Liver (tissue), 8 donors: ENCODE measurements at regions not wholly inside any gene's neighbourhood (a gene's known extent, or its start where the extent isn't known, plus 50 kb on each side); places are given as distances from the start of the nearest gene placed in this dataset.

Experiments
- DNase-seq: peaks from one replicate; pipeline ENCODE4 v3.0.0-alpha.2; 2017; ENCODE audit warnings: low spot score
- H3K27ac ChIP-seq, 2 donors: one replicate each; pipeline ENCODE4 v1.7.0; 2013; ENCODE audit warnings: inconsistent platforms in 2 of 2, low read length in 2 of 2, control low read depth in 1 of 2, low read depth in 1 of 2, mild to moderate bottlenecking in 1 of 2
- H3K27me3 ChIP-seq, 4 donors: one replicate each; pipeline versions ENCODE4 v1.6.1 to v1.7.0; 2013; ENCODE audit warnings: low read length in 3 of 4, inconsistent platforms in 1 of 4, mild to moderate bottlenecking in 1 of 4, moderate library complexity in 1 of 4; ENCODE audit not compliant: control insufficient read depth in 4 of 4, insufficient read depth in 4 of 4
- H3K36me3 ChIP-seq, 4 donors: one replicate each; pipeline versions ENCODE4 v1.6.1 to v1.7.0; 2013; ENCODE audit warnings: low read length in 3 of 4, mild to moderate bottlenecking in 3 of 4, low read depth in 1 of 4, moderate library complexity in 1 of 4; ENCODE audit not compliant: control insufficient read depth in 4 of 4, insufficient read depth in 3 of 4
- H3K4me1 ChIP-seq, 4 donors: one replicate each; pipeline versions ENCODE4 v1.6.1 to v1.7.0; 2013; ENCODE audit warnings: low read length in 3 of 4, mild to moderate bottlenecking in 3 of 4, moderate library complexity in 1 of 4; ENCODE audit not compliant: control insufficient read depth in 4 of 4, insufficient read depth in 4 of 4
- H3K4me3 ChIP-seq, 3 donors: one replicate each; pipeline versions ENCODE4 v1.6.1 to v1.7.0; 2013; ENCODE audit warnings: low read length in 3 of 3, control low read depth in 1 of 3, low read depth in 1 of 3, mild to moderate bottlenecking in 1 of 3
- H3K9ac ChIP-seq, 2 donors: one replicate each; pipeline ENCODE4 v1.7.0; 2013; ENCODE audit warnings: low read length in 2 of 2, mild to moderate bottlenecking in 2 of 2, moderate library complexity in 2 of 2, control low read depth in 1 of 2, low read depth in 1 of 2
- H3K9me3 ChIP-seq, 4 donors: one replicate each; pipeline versions ENCODE4 v1.6.1 to v1.7.0; 2013; ENCODE audit warnings: low read length in 3 of 4; ENCODE audit not compliant: control insufficient read depth in 4 of 4
- EGR1 ChIP-seq, 2 donors: IDR thresholded peaks; 2 replicates each; pipeline ENCODE4 v1.6.1; 2016 to 2018; ENCODE audit warnings: antibody characterized with exemption in 2 of 2, low read depth in 2 of 2
- FOXA1 ChIP-seq: IDR thresholded peaks from 2 replicates; pipeline ENCODE4 v1.6.1; 2016; ENCODE audit warnings: antibody characterized with exemption
- GABPA ChIP-seq, 2 donors: IDR thresholded peaks in 1 of 2; conservative IDR thresholded peaks in 1 of 2; 2 replicates each; pipeline ENCODE4 v1.6.1; 2016; ENCODE audit warnings: antibody characterized with exemption in 2 of 2, mild to moderate bottlenecking in 1 of 2, moderate library complexity in 1 of 2
- HNF4A ChIP-seq, 2 donors: conservative IDR thresholded peaks; 2 replicates each; pipeline ENCODE4 v1.6.1; 2016; ENCODE audit warnings: antibody characterized with exemption in 2 of 2, mild to moderate bottlenecking in 2 of 2
- HNF4G ChIP-seq: IDR thresholded peaks from 2 replicates; pipeline ENCODE4 v1.6.1; 2016; ENCODE audit warnings: antibody characterized with exemption
- JUND ChIP-seq, 2 donors: IDR thresholded peaks; 2 replicates each; pipeline ENCODE4 v1.6.1; 2016; ENCODE audit warnings: antibody characterized with exemption in 2 of 2
- NR2F2 ChIP-seq: IDR thresholded peaks from 2 replicates; pipeline ENCODE4 v1.6.1; 2016; ENCODE audit warnings: antibody characterized with exemption
- RAD21 ChIP-seq, 2 donors: IDR thresholded peaks; 2 replicates each; pipeline ENCODE4 v1.6.1; 2016; ENCODE audit warnings: antibody characterized with exemption in 2 of 2, mild to moderate bottlenecking in 2 of 2
- RXRA ChIP-seq, 2 donors: IDR thresholded peaks; 2 replicates each; pipeline ENCODE4 v1.6.1; 2017 to 2018; ENCODE audit warnings: antibody characterized with exemption in 2 of 2, mild to moderate bottlenecking in 1 of 2
- SP1 ChIP-seq: IDR thresholded peaks from 2 replicates; pipeline ENCODE4 v1.6.1; 2018; ENCODE audit warnings: antibody characterized with exemption, mild to moderate bottlenecking
- TAF1 ChIP-seq: conservative IDR thresholded peaks from 2 replicates; pipeline ENCODE4 v1.6.1; 2016; ENCODE audit warnings: antibody characterized with exemption, mild to moderate bottlenecking
- WGBS: extraction: QIAGEN DNeasy Blood & Tissue Kit; methylation state at CpG from one replicate; pipeline ENCODE4 v1.1.7; 2013; 5-methylcytosine and 5-hydroxymethylcytosine counted together
- TF ChIP-seq, protein P1 (sequence below): IDR thresholded peaks from 2 replicates; pipeline ENCODE4 v1.6.1; 2016; ENCODE audit warnings: antibody characterized with exemption
- TF ChIP-seq, protein P2 (sequence below): IDR thresholded peaks from 2 replicates; pipeline ENCODE4 v1.6.1; 2016; ENCODE audit warnings: antibody characterized with exemption
- TF ChIP-seq, protein P3 (sequence below): fragments of 150-350 bp; IDR thresholded peaks from 2 replicates; pipeline ENCODE4 v1.5.1; 2017; ENCODE audit warnings: improper control_type of control experiment, low read depth, low read length; ENCODE audit not compliant: missing input control
- TF ChIP-seq, protein P4 (sequence below): IDR thresholded peaks from 2 replicates; pipeline ENCODE4 v1.6.1; 2016; ENCODE audit warnings: antibody characterized with exemption, mild to moderate bottlenecking
- donor health status: healthy.
- donor health status: healthy.
- donor health status: healthy.
- donor health status: healthy.
- donor health status: healthy.

DNA sequence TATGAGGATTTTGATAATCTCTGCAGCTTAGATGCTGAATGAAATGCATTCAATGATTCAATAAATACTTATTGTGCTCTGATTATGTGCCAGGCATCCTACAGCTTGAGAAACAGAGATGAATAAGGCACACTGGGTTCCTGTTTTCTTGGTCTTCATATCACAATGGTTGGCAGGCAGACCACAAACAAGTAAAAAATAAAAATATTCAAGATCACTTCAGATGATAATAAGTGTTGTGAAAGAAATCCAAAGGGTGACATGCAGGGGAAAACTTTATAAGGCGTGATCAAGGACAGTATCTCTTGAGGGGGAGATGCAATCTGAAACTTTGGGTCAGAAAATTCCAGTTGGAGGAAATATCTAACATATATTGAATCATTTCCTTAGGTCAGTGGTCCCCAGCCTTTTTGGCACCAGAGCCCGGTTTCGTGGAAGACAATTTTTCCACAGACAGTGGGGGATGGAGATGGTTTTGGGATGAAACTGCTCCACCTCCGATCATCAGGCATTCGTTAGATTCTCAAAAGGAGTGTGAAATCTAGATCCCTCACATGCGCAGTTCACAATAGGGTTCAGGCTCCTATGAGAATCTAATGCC lies 73.7 kb upstream of the RAP1B start:
- Histone ChIP-seq H3K27me3 (no peaks in the 10 kb centered on the region), H3K4me3 (no peak overlapping the region), H3K9me3 (no peaks in the 10 kb centered on the region), H3K36me3 (no peaks in the 10 kb centered on the region), H3K9ac (no peak overlapping the region), H3K4me1 (peaks cover 0 to 28% (median 13%) of the 10 kb centered on the region in 4 donors), H3K27ac (no peak overlapping the region)
- DNase-seq = no peak
- 87% methylated on average over 6 of the region's 6 CpGs for WGBS
- TF ChIP-seq HNF4A (conservative IDR thresholded peaks at IDR 0.05) (no peak), NR2F2 (no peak), HNF4G (no peak), FOXA1 (no peak), RAD21 (IDR thresholded peaks at IDR 0.05) (no peak)
- TF ChIP-seq, protein P1, sequence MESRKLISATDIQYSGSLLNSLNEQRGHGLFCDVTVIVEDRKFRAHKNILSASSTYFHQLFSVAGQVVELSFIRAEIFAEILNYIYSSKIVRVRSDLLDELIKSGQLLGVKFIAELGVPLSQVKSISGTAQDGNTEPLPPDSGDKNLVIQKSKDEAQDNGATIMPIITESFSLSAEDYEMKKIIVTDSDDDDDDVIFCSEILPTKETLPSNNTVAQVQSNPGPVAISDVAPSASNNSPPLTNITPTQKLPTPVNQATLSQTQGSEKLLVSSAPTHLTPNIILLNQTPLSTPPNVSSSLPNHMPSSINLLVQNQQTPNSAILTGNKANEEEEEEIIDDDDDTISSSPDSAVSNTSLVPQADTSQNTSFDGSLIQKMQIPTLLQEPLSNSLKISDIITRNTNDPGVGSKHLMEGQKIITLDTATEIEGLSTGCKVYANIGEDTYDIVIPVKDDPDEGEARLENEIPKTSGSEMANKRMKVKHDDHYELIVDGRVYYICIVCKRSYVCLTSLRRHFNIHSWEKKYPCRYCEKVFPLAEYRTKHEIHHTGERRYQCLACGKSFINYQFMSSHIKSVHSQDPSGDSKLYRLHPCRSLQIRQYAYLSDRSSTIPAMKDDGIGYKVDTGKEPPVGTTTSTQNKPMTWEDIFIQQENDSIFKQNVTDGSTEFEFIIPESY = no peak

DNA sequence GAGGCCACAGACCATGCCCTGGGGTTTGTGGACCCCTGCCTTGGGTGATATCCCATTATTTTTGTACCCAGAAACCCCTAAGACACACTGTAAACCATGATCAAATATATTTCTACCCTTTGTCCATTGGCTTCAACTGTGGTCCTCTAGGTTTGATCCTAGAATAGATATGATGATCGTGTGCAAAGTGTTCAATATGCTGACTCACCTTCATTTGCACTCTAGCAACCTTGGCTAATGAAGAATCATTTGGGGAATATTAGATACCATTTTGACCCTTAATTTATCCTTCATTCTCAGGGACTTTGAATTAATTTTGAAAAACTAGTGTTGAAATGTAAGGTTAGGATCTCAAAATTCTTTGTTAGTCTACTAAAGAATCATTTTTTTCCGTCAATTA lies 73.1 kb upstream of the RAP1B start:
- TF ChIP-seq, protein P2, sequence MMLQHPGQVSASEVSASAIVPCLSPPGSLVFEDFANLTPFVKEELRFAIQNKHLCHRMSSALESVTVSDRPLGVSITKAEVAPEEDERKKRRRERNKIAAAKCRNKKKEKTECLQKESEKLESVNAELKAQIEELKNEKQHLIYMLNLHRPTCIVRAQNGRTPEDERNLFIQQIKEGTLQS = no peak
- TF ChIP-seq RAD21 (IDR thresholded peaks at IDR 0.05) (no peak), SP1 (no peak), TAF1 (no peak), JUND (IDR thresholded peaks at IDR 0.05) (no peak), EGR1 (IDR thresholded peaks at IDR 0.05; ENCODE audit: low read depth in 2 of 2) (no peak), FOXA1 (no peak), GABPA (IDR thresholded peaks at IDR 0.05 in 1 of 2, conservative IDR thresholded peaks at IDR 0.05 in 1 of 2) (no peak), RXRA (IDR thresholded peaks at IDR 0.05) (no peak), HNF4A (conservative IDR thresholded peaks at IDR 0.05) (no peak)
- TF ChIP-seq, protein P3, sequence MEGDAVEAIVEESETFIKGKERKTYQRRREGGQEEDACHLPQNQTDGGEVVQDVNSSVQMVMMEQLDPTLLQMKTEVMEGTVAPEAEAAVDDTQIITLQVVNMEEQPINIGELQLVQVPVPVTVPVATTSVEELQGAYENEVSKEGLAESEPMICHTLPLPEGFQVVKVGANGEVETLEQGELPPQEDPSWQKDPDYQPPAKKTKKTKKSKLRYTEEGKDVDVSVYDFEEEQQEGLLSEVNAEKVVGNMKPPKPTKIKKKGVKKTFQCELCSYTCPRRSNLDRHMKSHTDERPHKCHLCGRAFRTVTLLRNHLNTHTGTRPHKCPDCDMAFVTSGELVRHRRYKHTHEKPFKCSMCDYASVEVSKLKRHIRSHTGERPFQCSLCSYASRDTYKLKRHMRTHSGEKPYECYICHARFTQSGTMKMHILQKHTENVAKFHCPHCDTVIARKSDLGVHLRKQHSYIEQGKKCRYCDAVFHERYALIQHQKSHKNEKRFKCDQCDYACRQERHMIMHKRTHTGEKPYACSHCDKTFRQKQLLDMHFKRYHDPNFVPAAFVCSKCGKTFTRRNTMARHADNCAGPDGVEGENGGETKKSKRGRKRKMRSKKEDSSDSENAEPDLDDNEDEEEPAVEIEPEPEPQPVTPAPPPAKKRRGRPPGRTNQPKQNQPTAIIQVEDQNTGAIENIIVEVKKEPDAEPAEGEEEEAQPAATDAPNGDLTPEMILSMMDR = no peak
- TF ChIP-seq, protein P4, sequence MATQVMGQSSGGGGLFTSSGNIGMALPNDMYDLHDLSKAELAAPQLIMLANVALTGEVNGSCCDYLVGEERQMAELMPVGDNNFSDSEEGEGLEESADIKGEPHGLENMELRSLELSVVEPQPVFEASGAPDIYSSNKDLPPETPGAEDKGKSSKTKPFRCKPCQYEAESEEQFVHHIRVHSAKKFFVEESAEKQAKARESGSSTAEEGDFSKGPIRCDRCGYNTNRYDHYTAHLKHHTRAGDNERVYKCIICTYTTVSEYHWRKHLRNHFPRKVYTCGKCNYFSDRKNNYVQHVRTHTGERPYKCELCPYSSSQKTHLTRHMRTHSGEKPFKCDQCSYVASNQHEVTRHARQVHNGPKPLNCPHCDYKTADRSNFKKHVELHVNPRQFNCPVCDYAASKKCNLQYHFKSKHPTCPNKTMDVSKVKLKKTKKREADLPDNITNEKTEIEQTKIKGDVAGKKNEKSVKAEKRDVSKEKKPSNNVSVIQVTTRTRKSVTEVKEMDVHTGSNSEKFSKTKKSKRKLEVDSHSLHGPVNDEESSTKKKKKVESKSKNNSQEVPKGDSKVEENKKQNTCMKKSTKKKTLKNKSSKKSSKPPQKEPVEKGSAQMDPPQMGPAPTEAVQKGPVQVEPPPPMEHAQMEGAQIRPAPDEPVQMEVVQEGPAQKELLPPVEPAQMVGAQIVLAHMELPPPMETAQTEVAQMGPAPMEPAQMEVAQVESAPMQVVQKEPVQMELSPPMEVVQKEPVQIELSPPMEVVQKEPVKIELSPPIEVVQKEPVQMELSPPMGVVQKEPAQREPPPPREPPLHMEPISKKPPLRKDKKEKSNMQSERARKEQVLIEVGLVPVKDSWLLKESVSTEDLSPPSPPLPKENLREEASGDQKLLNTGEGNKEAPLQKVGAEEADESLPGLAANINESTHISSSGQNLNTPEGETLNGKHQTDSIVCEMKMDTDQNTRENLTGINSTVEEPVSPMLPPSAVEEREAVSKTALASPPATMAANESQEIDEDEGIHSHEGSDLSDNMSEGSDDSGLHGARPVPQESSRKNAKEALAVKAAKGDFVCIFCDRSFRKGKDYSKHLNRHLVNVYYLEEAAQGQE = no peak
- Histone ChIP-seq H3K27ac (no peak overlapping the region), H3K4me3 (no peak overlapping the region), H3K9me3 (no peaks in the 10 kb centered on the region), H3K27me3 (no peaks in the 10 kb centered on the region), H3K36me3 (no peaks in the 10 kb centered on the region), H3K4me1 (peaks cover 0 to 28% (median 12%) of the 10 kb centered on the region in 4 donors), H3K9ac (no peak overlapping the region)
- DNase-seq = no peak
- WGBS = 78% methylated on average over 2 of the region's 2 CpGs
